NB4 (cell line): ENCODE measurements at regions not wholly inside any gene's neighbourhood (a gene's known extent, or its start where the extent isn't known, plus 50 kb on each side); places are given as distances from the start of the nearest gene placed in this dataset.

Source experiments
- MAX ChIP-seq: IDR thresholded peaks from 2 replicates; pipeline ENCODE4 v1.6.1; 2011; ENCODE audit warnings: low read depth, low read length
- MYC ChIP-seq: IDR thresholded peaks from 2 replicates; pipeline ENCODE4 v1.6.1; 2011; ENCODE audit warnings: low read depth, low read length
- POLR2A ChIP-seq: IDR thresholded peaks from 2 replicates; pipeline ENCODE4 v1.6.1; 2011; ENCODE audit warnings: mild to moderate bottlenecking; ENCODE audit not compliant: insufficient read length; ENCODE audit errors: extremely low read depth
- TF ChIP-seq, protein P1 (sequence below): IDR thresholded peaks from one replicate; pipeline ENCODE4 v1.5.1; 2012; ENCODE audit warnings: low read depth, low read length

- TF ChIP-seq, protein P1, sequence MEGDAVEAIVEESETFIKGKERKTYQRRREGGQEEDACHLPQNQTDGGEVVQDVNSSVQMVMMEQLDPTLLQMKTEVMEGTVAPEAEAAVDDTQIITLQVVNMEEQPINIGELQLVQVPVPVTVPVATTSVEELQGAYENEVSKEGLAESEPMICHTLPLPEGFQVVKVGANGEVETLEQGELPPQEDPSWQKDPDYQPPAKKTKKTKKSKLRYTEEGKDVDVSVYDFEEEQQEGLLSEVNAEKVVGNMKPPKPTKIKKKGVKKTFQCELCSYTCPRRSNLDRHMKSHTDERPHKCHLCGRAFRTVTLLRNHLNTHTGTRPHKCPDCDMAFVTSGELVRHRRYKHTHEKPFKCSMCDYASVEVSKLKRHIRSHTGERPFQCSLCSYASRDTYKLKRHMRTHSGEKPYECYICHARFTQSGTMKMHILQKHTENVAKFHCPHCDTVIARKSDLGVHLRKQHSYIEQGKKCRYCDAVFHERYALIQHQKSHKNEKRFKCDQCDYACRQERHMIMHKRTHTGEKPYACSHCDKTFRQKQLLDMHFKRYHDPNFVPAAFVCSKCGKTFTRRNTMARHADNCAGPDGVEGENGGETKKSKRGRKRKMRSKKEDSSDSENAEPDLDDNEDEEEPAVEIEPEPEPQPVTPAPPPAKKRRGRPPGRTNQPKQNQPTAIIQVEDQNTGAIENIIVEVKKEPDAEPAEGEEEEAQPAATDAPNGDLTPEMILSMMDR = no peak
- TF ChIP-seq MAX (no peak), POLR2A (no peak), MYC (no peak)
These were observed 240.5 kb upstream of the IRX1 start for GRCh38 chr5:3355126-3355525.
